GM19467 (cell line): ENCODE measurements at regions not wholly inside any gene's neighbourhood (a gene's known extent, or its start where the extent isn't known, plus 50 kb on each side); places are given as distances from the start of the nearest gene placed in this dataset.

Experiments
- ATAC-seq: cut with Tn5 transposase; IDR thresholded peaks from one replicate; pipeline ENCODE4 v1.9.1; 2021; ENCODE audit warnings: mild to moderate bottlenecking, moderate library complexity; ENCODE audit not compliant: unreplicated experiment

GRCh38 chr6:167643223-167643622, 183.5 kb upstream of the AFDN start:
- no peak for ATAC-seq

GRCh38 chr6:167643716-167644115, 183.0 kb upstream of the AFDN start:
- ATAC-seq: no peak

GRCh38 chr6:167644412-167645132, 182.1 kb upstream of the AFDN start:
- no peak for ATAC-seq

DNA sequence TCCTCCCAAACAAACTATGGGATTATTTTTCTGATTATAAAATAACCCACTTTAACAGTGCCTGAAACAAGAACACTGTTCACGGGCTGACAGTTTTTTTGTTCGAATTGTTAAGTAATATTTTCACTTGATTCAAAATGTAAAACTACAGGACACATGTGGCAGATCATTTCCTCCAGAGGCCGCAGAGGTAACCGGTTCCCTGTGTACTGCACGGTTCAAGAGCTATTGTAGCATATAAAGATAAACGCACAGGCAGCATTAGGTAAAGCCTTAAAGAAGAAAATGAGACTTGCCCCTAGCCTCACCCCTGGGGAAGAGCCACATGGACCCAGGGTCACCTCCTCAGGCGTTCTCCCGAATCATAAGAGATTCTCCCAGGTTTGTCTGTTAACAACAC, 181.3 kb upstream of the AFDN start:
- ATAC-seq: no peak

GRCh38 chr6:167647306-167647705, 179.4 kb upstream of the AFDN start:
- no peak for ATAC-seq

- no peak for ATAC-seq
Measured at GRCh38 chr6:167647737-167648470, 178.8 kb upstream of the AFDN start.

DNA sequence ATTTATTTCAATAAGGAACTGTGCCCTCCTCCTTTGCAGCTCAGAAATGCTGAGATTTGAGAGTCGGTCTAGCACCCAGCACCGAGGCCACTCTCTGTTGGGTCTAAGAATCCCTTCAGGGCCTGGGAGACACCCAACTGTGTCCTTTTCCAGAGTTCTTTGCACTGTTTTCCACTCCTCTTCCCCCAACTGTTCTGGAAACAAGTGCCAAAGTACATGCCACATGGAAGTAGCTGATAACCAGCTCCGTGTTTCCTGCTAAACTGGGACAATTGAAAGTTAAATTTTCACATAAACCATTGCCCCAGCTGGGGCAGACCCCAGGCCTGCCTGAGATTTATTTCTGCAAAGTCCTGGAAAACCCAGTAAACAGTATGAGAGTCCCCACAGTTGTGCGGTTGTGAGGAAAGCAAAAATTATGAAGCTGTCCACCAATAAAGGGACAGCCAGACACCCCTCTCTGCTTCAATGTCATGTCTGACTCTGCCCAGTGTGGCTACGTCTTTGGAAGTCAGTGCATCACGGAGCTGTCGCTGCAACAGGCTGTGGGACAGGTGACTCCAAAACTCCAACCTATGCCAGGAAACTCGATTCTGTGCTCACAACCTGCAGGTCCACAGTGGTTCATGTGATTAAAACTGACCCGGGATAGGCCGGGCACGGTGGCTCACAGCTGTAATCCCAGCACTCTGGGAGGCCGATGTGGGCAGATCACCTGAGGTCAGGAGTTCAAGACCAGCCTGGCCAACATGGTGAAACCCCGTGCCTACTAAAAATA, 178.0 kb upstream of the AFDN start:
- no peak for ATAC-seq

GRCh38 chr6:167649476-167649875, 177.2 kb upstream of the AFDN start:
- ATAC-seq: no peak

GRCh38 chr6:167650730-167651317, 175.9 kb upstream of the AFDN start:
- ATAC-seq: no peak

GRCh38 chr6:167651318-167652041, 175.2 kb upstream of the AFDN start:
- ATAC-seq: no peak

- ATAC-seq: no peak
Measured at GRCh38 chr6:167652042-167652700, 174.5 kb upstream of the AFDN start.

DNA sequence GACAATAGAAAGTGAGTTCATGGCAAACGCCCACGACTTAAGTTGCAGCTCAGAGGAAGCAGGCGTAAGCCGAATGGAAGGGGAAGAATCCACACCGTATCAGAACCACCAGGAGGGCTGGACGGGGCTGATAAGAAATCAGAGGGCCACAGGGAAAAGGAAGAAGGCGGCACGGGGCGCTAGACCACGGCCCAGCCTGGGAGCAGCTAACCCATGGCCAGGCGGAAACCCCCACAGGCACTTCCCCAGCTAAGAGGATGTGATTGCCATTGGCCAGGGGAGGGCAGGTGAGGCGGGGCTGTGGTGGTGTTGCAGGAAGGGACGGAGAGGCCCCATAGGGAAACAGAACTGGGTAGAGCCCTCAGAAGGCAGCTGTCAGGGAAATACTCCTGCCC, 174.0 kb upstream of the AFDN start:
- ATAC-seq: no peak

- ATAC-seq: no peak
Measured at GRCh38 chr6:167653561-167653960, 173.2 kb upstream of the AFDN start.

DNA sequence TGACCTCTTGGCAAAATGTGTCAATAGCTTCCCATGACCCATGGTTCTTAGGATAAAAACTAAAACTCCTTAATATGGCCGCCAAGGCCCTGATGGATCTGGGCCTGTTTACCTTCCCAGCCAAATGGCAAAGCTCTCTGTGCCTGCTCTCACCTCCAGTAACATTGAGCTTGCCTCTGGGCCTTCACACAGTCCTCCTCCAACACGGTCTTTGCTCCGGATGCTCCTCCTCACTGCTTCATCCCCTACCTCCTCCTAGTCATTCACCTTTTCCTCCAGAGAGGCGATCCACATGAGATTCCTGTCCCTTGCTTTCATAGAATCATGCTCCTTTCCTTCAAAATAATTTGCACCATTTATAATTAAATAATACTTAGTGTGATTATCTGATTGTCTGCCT, 172.3 kb upstream of the AFDN start:
- ATAC-seq: no peak

DNA sequence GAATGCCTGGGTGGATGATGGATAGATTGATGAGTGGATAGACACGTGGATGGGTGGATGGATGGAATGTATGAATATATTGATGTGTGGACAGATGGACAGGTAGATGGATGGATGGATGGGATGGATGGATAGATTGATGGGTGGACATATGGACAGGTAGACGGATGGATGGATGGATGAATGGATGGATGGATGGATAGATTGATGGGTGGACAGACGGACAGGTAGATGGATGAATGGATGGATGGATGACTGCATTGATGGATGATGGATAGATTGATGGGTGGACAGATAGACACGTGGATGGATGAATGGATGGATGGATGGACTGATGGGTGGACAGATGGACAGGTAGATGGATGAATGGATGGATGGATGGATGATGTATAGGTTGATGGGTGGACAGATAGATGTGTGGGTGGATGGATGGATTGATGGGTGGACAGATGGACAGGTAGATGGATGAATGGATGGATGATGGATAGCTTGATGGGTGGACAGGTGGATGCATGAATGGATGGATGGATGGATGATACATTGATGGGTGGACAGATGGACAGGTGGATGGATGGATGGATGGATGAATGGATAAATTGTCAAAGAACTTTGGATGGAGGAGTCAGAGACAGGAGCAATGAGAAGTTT, 171.4 kb upstream of the AFDN start:
- ATAC-seq: no peak

DNA sequence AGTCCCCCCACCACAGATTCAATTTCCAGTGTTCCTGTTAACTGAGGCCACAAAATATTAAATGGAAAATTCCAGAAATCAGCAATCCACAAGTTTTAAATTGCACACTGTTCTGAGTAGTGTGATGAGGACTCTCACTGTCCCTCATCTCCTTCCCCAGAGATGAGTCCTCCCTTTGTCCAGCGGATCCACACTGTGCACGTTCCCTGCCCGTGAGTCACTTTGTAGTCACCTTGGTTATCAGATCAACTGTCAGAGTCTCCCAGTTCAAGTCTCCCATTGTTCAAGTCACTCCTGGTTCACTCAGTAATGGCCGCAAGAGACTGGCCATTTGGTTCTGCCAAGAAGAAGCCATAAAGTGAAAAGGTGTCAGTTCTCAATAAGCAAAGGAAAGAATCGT, 168.6 kb upstream of the AFDN start:
- no peak for ATAC-seq

DNA sequence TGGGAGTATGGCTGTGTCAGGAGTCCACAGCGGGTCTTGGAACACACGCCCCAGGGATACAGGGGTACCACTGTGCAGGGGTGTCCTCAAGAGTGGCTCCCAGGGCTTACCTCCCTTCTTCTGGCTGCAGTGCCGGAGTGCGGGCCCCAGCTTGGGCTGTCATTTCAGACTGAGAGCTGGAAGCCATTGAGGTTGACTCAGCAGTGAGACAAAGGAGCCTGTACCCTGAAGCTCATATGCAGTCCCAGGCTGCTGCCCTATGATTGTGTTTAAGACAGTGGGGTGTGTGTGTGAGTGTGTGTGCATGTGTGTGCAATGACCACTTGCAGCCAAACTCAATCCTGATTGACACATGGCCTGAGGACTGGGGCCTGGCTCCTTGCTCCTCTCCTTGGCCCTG, 167.7 kb upstream of the AFDN start:
- no peak for ATAC-seq

DNA sequence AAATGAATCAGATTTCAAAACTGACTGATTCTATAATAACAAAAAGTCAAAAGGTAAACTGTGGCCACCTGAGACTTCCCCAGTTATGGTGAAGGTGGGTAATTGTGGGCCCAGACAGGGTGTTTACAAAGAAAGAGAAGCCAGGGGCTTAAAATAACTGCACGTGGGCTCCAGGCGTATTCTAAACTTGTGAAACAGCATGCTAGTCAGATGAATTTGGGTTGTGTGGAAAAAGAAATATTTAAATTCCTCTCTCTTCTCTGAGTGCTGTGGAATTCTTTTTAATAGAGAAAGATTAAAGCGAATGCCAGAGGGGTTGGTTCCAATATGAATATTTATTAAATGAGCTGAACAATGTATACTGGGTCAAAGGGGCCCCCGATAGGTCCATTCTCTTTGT, 166.3 kb upstream of the AFDN start:
- ATAC-seq: no peak

DNA sequence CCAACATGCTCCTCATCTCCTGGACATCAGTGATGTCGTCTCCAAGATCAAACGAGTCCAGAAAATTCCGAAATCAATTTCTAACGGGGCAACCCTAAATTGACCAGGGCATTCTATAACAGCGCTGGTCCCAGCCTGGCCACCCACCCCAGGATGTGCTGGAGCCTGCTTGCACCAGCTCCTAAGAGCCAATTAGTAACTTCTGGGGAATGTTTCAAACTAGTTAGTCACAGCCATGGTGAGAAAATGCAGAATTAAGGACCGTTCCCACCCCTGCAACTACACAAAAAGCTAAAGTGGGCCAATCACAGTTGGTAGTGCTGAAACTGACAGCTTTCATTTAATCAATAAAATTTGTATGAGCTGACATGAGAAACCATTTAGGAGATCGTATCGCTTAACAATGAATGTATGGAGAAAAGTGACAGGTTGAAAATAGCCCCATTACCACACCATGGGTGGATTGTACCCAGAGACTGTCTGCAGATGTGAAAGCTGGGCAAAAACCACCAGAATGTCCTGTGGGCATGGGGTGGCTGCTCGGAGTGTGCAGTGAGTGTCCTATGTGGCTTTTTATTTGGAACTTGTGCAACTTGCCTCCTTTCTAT, 165.7 kb upstream of the AFDN start:
- no peak for ATAC-seq
